ENCODE measurements at regions not wholly inside any gene's neighbourhood (a gene's known extent, or its start where the extent isn't known, plus 50 kb on each side); places are given as distances from the start of the nearest gene placed in this dataset.
"Not testable (repeated sequence)": the region's sequence is repeated elsewhere in the genome, so short reads cannot be mapped to it uniquely, and the experiment has no call there.

GRCh38 chr6:92687278-92687677 lies 732.1 kb downstream of the EPHA7 start:
- TF ChIP-seq CTCF (IDR thresholded peaks at IDR 0.05), result no peak
- no peaks in the 10 kb centered on the region for H3K27me3 ChIP-seq (ENCODE audit: insufficient read depth in 3 of 3, low read length in 2 of 3)
- H3K9me3 ChIP-seq, result no peaks in the 10 kb centered on the region
- DNase-seq (no peak), ATAC-seq (no peak)
- H3K27ac ChIP-seq, result no peak overlapping the region
- H3K36me3 ChIP-seq (ENCODE audit: insufficient read depth in 1 of 2, low read depth in 1 of 2), result no peaks in the 10 kb centered on the region
- no peaks in the 10 kb centered on the region for H3K4me1 ChIP-seq
- WGBS, 3 donors, result 87 to 94% (median 90%) methylated on average over 2 of the region's 2 CpGs
- no peak overlapping the region for H3K4me3 ChIP-seq
- intact Hi-C loops (cut with DNase I), result no loop called here

GRCh38 chr6:92684386-92684785 lies 735.0 kb downstream of the EPHA7 start:
- WGBS, 3 donors, result 78 to 79% (median 79%) methylated on average over 1 of the region's 1 CpG
- H3K27ac ChIP-seq, result no peak overlapping the region
- ATAC-seq (no peak), DNase-seq (no peak)
- no peaks in the 10 kb centered on the region for H3K36me3 ChIP-seq (ENCODE audit: insufficient read depth in 1 of 2, low read depth in 1 of 2)
- H3K27me3 ChIP-seq (ENCODE audit: insufficient read depth in 3 of 3, low read length in 2 of 3), result no peaks in the 10 kb centered on the region
- no peaks in the 10 kb centered on the region for H3K4me1 ChIP-seq
- H3K4me3 ChIP-seq, result no peak overlapping the region
- no peak for TF ChIP-seq CTCF (IDR thresholded peaks at IDR 0.05)
- H3K9me3 ChIP-seq, result no peaks in the 10 kb centered on the region
- intact Hi-C loops (cut with DNase I), result no loop called here

GRCh38 chr6:92683748-92684147 lies 735.6 kb downstream of the EPHA7 start:
- DNase-seq (no peak), ATAC-seq (no peak)
- no peaks in the 10 kb centered on the region for H3K9me3 ChIP-seq
- H3K27me3 ChIP-seq (ENCODE audit: insufficient read depth in 3 of 3, low read length in 2 of 3), result no peaks in the 10 kb centered on the region
- TF ChIP-seq CTCF (IDR thresholded peaks at IDR 0.05), result no peak
- H3K36me3 ChIP-seq (ENCODE audit: insufficient read depth in 1 of 2, low read depth in 1 of 2), result no peaks in the 10 kb centered on the region
- H3K4me1 ChIP-seq, result no peaks in the 10 kb centered on the region
- no peak overlapping the region for H3K27ac ChIP-seq
- intact Hi-C loops (cut with DNase I), result no loop called here
- H3K4me3 ChIP-seq, result no peak overlapping the region
- WGBS, 3 donors, result 52 to 67% (median 55%) methylated on average over 2 of the region's 2 CpGs

- TF ChIP-seq CTCF (IDR thresholded peaks at IDR 0.05), result no peak
- H3K27ac ChIP-seq, result no peak overlapping the region
- intact Hi-C loops (cut with DNase I), result no loop called here
- H3K4me1 ChIP-seq, result no peaks in the 10 kb centered on the region
- H3K36me3 ChIP-seq (ENCODE audit: insufficient read depth in 1 of 2, low read depth in 1 of 2), result no peaks in the 10 kb centered on the region
- ATAC-seq (no peak), DNase-seq (no peak)
- no peaks in the 10 kb centered on the region for H3K9me3 ChIP-seq
- no peaks in the 10 kb centered on the region for H3K27me3 ChIP-seq (ENCODE audit: insufficient read depth in 3 of 3, low read length in 2 of 3)
- H3K4me3 ChIP-seq, result no peak overlapping the region
- 53 to 69% (median 62%) methylated on average over 4 of the region's 4 CpGs for WGBS, 3 donors
These were observed 736.6 kb downstream of the EPHA7 start for GRCh38 chr6:92682516-92683398.

- Histone ChIP-seq H3K4me3 (no peak overlapping the region), H3K27me3 (ENCODE audit: insufficient read depth in 3 of 3, low read length in 2 of 3) (no peaks in the 10 kb centered on the region), H3K36me3 (ENCODE audit: insufficient read depth in 1 of 2, low read depth in 1 of 2) (no peaks in the 10 kb centered on the region), H3K9me3 (no peaks in the 10 kb centered on the region), H3K4me1 (no peaks in the 10 kb centered on the region), H3K27ac (no peak overlapping the region)
- WGBS, 3 donors, result 83 to 94% (median 89%) methylated on average over 1 of the region's 1 CpG
- no peak for TF ChIP-seq CTCF (IDR thresholded peaks at IDR 0.05)
- intact Hi-C loops (cut with DNase I), result no loop called here
- ATAC-seq (no peak), DNase-seq (no peak)
These were observed 738.0 kb downstream of the EPHA7 start for GRCh38 chr6:92681401-92681800.

GRCh38 chr6:92671462-92671861 lies 747.9 kb downstream of the EPHA7 start:
- not testable (repeated sequence) for ATAC-seq; H3K36me3 ChIP-seq (ENCODE audit: insufficient read depth in 1 of 2, low read depth in 1 of 2); H3K9me3 ChIP-seq

More at GRCh38 chr6:92671462-92671861, 747.9 kb downstream of the EPHA7 start:
- H3K27me3 ChIP-seq (ENCODE audit: insufficient read depth in 3 of 3, low read length in 2 of 3); H3K4me3 ChIP-seq; H3K4me1 ChIP-seq; H3K27ac ChIP-seq; DNase-seq; intact Hi-C loops (cut with DNase I): not testable (repeated sequence)
